ENCODE measurements at regions not wholly inside any gene's neighbourhood (a gene's known extent, or its start where the extent isn't known, plus 50 kb on each side); places are given as distances from the start of the nearest gene placed in this dataset.
"Not testable (repeated sequence)": the region's sequence is repeated elsewhere in the genome, so short reads cannot be mapped to it uniquely, and the experiment has no call there.

DNA sequence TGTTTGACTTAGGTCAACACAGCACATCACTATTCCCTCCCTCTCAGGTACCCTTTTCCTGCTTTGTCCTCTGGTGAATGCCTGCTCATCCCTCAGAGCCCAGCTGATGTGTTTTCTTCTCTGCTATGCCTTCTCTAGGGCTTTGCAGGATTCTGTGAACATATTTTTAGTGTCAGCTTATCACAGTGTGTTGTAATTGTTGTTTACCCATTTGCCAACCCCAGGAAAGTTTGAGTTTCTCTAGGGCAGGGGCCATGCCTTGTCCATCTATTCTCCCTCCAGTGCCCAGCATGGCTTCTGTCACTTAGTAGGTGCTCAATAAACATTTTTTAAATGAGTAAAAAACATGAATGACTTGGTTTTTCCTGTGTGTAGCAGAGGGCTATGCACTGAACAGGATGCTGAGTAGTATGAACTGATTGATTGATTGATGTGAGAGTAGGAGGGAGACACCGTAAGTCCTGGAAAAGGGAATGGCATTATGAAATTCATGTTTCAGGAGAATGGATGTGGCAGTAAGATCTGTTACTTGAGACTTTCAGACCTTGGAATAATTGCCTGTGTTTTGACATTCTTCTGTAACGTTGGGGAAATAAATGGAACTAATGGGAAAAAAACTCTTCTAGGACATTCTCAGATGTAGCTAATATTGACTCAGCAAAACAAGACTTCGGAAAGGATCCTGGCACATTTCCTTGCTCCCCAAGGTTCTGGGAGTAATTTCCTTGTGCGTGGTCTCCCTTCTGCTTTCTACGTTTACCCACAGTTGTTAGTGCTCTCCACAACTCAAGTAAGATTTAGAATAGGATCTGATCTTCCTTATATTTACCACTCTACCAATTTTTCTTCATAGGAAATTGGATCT, 267.3 kb upstream of the TBL1XR1 start:
- DNase-seq: no peak

DNA sequence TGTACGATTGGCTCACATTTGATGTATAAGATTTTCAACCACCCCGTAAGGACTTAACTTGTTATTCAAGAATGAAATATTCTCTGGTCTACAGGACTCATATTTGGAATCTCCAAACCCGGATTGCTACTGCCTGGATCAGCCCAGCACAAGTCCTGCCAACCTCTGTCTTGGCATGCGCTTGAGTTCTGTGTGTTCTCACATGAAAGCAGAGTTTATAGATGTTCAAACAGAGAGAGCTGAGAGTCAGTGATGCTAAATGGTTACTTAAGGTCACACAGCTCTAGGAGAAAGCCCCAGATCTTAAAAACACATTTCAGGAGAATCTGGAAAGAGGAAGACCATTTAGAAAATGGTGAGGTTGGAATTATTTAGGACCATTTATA, 268.0 kb upstream of the TBL1XR1 start:
- no peak for DNase-seq

DNA sequence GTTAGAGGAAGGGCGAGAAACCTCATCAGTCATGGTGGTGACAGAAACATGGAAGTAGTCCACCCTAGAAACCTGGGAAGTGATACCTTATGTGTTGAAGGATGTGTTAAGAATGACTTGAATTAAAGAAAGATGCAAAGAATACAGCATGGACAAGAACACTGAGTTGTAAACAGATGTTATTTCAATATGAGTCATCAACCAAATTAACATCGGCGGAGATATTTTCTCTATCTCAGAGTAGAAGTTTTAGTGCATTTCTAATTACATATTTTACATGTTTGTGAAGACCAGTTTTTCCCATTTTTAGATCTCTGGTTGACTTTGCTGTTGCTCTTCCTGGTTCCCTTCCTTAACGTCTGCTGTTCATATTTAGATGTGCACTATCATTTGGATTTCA, 268.8 kb upstream of the TBL1XR1 start:
- DNase-seq: no peak

DNA sequence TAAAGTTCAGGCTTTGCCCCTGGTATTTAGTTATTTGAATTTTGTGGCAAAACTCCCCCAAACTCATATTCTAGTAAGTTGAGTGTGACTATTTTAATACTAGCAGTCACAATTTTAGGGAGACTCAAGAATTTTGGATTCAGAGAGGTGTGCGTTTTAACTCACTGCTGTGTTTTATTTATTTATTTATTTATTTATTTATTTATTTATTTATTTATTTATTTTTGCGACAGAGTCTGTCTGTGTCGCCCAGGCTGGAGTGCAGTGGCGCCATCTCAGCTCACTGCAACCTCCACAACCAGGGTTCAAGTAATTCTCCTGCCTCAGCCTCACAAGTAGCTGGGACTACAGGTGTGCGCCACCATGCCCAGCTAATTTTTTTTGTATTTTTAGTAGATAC, 269.3 kb upstream of the TBL1XR1 start:
- DNase-seq: not testable (repeated sequence)

DNA sequence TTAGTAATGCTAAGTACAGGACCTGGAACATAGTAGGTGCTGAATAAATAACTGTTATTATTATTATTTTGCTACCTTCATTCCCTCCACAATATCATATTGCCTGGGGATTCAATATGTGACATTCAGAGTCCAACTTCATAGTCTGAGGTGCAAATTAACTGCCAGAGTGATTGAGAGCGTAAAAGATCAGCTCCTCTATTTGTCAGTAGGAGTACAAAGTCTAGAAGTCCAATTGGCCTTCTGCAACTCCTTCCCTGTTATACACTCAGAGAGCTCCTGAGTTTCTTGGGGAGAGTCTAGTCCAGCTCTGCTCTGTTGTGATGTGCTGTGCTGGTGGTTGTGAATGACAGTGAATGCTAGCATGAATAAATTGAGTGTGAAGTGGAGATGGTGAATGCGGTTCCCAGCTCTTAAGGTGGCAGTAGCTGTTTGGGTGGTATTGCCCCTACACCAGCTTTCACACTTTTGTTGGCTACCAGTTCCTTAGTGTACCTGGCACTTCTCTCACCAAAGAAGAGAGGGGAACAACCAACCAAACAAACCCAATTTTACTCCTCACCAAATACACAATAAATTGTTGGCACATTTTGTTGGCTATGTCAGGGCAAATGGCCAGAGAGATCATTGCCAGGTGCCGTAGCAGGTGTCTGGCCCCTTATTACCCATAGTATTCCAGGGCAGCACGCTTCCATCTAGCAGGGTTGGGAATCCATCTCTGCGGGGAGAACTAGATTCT, 270.1 kb upstream of the TBL1XR1 start:
- no peak for DNase-seq

DNA sequence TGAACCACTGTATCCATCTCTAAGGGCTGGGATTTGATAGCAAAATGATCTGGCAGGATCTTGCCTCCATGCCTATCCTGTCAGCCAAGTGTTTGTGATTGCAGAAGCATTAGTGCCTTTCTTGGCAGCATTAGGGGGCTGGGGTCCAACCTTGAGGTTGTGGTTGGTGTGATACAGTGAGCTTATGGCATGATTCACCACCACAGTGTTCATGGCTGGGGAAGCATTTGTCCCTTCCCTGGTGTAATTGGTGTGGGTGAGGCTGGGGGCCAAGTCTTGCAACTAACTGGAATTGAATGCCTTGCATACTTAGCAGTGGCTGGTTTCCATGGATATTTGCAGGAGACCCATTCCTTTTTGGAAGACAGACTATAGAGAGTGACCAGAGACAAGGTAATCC, 271.0 kb upstream of the TBL1XR1 start:
- no peak for DNase-seq

DNA sequence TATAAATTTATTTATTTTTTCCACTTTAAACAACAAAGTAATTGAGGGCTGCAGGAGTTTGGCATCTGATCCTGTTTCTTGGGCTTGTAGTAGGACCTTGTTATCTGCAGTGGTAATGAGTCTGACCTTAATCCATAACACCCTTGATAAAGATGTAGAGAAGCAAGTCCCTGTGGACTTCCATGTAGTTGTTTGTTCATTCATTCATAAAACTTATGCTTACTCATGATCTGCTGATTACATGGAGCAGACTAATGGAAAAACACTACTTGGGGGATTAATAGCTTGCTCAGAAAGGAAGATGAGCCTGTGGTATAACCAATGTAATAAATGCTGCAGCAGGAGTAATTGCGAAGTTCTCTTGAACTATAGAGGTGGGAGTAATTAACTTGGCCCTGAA, 271.5 kb upstream of the TBL1XR1 start:
- no peak for DNase-seq

DNA sequence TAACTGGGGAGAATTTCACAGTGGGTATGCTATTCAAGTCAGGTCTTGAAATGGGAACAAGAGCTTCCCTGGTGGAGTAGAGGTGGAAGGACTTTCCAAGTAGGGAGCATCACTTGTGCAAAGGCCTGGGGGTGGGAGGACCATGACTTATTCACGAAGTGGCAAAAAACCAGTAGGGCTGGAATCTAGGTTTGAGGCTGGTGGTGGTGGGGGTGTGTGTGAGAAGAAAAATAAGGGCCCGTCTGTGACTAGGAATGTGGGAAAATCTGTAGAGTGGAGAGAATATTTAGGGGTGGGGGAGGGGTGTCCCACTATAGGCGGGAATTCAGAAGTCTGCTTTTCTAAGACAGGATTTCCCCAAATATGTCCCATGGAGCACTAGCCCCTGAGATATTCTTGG, 271.9 kb upstream of the TBL1XR1 start:
- DNase-seq: no peak

DNA sequence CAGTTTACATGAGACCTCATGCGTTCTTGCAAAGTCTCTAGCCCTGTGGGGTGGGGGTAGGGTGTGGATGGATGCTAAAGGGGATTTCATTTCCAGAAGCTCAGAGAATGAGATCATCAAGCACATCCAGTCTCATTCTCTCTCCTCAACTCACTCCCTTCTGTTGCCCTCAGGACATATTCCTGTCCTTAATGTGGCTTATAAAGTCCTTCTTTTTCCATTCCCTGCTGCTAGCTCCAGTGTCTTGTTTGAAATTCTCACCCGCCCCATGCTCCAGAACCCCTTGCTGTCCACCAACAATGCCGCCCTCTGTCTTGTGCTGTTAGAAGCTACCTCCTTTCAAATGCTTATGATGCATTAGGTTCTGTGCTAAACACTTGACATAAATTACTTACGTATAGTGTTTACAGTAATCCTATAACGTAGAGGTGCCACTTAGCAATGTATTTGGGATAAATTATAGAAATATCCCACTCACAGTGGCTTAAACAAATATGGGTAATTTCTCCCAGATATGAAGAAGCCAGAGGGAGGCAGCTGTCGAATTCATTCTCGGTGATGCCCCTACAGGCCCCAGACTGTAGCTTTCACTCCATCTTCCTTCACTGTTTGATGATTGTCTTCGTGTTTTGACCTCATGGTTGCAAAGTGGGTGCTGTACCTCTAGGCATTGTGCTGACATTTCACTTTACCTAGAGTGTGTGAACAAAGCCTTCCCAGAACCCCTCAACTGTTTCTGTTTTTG, 273.1 kb upstream of the TBL1XR1 start:
- DNase-seq: no peak

DNA sequence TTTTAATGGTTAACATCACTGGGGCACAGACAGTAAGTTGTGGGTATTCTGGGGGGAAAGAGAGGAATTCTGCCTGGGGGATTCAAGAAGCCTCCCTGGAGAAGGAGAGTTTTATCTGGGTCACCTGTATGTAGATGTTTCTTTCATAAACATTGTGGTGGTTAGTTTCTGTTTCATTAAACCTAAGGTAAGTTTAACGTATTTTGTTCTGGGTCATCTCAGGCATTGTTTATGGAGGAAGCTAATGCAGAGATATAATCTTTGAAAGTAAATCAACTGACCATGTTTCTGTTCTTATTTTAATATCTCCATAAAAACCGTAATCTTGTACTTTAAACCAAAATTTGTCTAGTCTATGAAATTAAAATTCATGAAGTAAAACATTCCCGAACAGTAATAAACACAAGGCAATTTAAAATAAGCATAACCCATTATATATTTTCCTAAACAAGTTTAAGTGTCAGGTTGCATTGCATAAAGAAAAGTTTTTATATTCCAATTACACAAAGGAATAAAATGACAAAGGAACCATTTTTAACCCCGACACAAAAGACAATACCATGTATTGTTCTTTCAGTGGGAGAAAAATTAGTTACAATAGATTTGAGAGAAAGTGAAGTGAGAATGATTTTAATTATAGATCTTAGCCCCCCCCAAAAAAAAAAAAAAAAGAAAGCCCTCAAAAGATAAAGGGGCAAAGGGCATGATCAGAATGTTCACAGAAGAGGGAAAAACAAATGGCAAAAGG, 274.6 kb upstream of the TBL1XR1 start:
- no peak for DNase-seq

DNA sequence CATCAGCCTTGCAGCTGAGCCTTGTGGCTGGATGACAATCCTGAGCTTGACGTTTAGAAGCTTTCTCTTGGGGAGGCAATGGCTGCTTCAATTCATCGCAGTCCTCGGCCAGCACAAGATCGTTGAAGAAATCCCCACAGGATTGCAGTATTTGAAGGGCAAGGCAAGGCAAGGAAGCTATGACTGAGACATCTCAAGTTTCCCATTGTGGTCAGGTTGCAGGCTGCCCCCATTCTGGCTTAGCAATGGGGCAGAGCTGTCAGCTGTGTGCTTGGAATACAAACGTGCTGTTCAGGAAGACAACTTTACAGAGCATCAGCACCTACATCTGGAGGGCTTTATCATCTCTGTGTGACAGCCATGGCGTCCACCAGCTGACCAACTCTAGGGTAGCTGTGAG, 275.9 kb upstream of the TBL1XR1 start:
- no peak for DNase-seq

DNA sequence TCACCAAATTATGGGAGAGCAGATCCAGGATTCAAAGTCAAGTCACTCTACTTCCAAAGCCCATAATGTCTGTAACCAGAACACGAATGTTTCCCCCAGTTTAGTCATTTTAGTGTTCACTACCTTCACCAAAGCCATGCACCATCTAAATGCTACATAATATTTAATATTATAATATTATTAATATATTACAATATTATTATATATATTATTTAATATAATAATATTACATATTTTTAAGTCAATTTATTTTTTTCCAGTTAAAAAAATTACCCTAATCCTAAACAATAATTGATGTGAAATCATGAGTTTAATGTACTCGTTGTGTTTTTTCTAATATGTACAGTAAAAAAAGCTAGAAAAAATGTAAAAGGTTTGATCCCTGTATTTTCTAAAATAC, 276.6 kb upstream of the TBL1XR1 start:
- DNase-seq: no peak

DNA sequence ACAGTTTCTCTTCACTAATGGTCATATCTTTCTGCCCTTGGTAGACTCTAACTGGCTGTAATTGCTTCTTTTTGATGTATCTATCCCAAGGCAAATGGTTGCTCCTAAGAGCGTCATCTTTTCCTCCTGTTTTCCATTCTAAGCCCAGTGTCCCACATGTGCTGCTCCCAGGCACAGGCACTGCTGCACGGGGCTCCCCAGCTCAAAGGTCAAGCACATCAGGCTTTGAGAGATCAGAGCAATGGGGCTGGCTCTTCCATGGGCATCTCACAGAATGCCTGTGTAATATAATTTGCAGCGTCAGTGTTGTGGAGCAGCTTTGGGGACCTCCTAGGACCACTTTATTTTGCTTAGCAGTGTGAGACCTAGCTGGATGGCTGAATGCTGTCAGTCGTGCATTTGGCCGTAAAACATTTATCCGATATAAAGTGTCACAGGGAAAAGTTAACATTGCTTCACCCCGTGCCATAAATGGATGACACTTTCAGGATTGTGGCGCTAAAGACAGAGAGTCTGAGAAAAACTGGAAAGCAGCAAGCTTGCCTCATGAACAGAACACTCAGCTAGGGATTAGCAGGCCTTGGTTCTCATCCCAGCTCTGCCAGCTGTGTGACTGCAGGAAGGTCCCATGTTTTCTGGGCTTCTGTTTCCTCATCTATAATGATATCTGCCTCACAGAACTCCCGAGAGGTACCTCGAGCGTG, 277.5 kb upstream of the TBL1XR1 start:
- DNase-seq: no peak

DNA sequence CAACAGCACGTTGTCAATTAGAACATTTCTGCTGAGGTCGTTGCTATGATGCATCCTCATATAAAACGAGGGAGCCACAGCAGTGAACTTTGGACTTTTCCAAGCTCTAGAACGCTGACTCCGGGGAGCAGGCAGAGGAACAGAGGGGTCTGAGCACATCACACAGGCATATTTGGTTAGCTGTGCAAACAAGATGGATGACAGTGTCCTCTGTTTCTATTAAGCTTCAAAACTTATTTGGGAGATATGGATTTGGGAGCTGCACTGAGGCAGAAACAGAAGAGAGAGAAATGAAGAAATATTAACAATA, 278.0 kb upstream of the TBL1XR1 start:
- DNase-seq: no peak

DNA sequence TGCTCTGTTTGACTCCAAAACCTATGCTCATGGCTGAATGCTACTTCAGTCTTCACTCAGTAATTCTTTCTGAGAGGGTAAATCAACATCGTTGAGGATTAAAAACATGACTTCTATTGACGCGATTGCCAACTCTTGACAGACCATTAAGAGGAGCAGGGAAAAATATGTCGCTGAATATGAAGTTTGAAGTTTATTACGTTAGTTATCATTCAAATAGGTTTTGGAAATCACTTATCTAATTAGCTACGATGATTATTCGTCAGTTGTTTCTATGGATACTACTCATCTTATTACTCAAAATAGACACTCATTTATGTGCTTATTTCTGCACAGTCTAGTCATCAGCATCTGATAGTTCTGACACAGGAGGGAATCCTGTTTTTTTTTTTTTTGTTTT, 279.2 kb upstream of the TBL1XR1 start:
- no peak for DNase-seq

DNA sequence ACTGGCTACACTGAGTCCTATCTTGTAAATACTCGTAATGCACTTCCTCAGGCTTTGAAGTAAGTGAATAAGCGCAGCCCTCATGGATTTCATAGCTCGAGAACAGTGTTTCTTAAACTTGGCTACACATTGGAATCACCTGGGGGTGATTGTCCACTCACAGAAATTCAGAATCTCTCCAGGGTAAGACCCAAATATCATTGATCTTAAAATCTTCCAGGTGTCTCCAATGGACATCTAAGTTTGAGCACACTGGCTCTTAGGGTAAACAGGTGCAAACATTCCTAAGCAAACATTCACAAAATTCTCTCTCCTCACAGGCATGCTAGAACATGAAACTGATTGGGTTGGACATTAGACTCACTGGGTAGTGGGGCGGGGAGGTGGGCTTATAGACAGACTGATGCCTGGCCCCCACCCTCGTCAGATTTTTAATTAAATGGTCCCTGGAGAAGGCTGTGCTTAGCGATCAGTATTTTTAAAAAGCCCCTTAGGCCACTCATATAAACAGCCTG, 279.7 kb upstream of the TBL1XR1 start:
- DNase-seq: no peak

DNA sequence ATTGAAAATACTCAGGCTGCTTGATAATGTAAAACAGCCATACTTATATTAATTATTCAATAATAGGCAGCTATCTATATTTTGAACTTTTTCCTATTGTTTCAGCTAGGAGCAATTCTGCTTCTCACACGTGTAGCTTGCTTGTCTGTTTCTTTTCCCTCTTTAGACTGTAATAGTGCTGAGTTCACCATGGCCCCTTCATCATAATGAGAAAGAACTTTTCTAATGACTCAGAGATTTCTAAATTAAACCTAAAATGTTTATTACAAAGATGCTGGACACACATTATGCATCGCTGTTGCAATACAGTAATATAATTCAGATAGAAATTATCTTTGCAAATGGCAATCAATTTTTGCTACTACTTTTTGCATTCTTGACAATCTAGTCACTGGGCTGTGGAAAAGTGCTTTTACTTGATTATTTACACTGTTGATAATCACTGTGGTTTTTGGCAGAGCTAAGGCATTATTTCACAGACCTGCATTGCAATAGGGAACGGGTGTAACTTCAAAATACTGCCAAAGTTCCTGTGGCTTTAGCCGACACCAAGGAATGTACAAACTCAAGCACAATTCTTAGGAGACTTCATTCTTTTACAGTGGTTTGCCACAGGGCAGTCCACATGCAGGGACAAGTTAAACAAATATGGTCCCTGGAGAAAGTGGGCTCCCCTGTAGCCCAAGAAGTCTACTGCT, 281.0 kb upstream of the TBL1XR1 start:
- no peak for DNase-seq

DNA sequence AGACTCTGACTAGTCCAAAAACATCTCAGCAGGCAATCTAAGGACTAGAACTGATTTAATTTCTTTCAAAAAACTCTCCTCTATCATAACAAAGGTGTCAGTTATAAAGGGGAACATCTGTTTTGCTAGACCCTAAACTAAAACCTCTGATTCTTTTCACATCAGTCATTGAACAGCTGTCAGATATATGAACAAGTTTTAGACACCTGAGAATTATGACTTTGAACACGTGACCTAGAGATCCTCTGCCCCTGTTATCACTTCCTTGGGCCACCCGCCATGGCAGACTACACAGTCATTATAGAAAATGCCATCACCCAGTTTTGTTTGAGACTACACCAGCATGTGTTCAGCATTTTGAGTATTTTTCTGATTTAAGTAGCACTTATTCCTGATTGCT, 282.3 kb upstream of the TBL1XR1 start:
- no peak for DNase-seq

DNA sequence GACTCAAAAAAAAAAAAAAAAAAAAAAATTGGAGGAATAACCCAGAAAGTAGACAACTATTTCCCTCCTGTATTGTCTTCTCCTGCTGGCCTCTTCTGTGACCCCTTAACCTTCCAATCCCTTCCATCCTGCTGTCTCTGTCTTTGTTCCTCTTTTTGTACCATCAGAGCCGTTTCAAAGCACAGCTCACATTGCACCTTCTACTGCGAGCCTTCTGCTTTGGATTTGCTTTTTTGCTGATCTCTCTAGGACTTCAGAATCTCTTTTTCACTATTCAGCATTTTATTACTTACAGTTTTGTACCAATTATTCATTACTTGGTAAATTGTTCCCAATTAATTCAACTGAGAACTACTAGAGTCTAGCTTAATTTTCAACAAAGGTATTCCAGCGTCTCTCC, 284.0 kb upstream of the TBL1XR1 start:
- DNase-seq: peak in 1 of 2 donors; percentile 14

DNA sequence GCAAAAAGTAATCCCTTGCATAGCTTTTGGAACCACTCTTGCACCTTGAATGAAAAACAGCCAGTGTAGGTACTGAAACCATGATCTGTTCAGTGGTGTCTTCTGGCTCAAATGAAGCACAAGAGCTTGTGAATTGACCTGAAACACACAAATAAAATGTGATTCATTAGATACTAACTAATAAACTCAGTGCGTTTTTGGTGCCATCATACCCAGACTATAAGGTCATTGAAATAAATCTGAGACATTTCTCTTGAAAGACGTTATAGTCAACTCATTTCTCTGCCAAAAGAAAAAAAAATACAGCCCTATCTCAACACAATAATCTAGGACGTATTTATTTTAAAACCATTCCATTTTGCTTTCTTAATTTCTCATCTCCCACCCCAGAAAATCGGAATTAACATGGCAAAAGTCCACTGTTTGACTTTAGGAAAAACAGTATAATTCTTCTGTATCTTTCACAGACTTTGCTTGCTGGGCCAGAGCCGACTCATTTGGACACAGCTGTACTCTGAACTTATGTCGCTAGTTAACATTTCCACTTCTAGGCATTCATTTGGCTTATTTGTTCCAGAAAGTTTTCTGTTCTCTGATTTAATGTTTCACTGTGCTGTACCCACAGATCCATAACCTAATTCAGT, 284.9 kb upstream of the TBL1XR1 start:
- no peak for DNase-seq
